Epidermal melanocyte (primary cell): ENCODE measurements at regions not wholly inside any gene's neighbourhood (a gene's known extent, or its start where the extent isn't known, plus 50 kb on each side); places are given as distances from the start of the nearest gene placed in this dataset.
"Not testable (repeated sequence)": the region's sequence is repeated elsewhere in the genome, so short reads cannot be mapped to it uniquely, and the experiment has no call there.

ENCODE experiments used
- DNase-seq: peaks from one replicate; pipeline ENCODE4 v3.0.0; 2011; ENCODE audit warnings: low spot score; ENCODE audit not compliant: insufficient read length

GRCh38 chr9:104980039-104980654 lies 52.2 kb upstream of the ABCA1 start:
- DNase-seq, result no peak

DNA sequence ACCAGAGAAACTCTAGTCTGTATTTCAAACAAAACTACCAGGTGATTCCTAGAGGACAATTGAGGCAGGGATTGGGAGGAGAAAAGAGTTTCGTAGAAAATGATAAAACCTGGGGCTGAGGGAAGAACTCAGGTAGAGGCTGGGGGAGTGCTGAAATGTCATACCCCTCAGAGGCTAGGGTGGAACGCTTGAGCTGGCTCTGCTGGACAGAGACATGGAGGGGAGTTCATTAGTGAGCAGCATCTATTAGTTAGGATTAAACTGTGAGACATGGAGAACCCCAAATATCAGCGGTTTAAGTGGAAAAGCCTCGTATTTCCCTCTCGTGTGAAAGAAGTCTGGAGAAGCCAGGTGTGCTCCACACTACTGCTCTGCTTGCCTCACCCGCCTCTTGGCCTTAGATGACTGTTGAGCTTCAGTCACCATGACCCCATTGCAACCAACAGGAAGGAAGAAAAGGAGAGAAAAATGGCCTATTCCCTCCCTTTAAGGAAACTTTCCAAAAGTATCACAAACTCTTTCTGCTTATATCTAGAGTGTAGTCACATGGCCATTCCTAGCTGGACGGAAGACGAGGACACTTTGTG lies 53.7 kb upstream of the ABCA1 start:
- DNase-seq, result no peak

- no peak for DNase-seq
These were observed 54.6 kb upstream of the ABCA1 start for GRCh38 chr9:104982543-104982942.

DNA sequence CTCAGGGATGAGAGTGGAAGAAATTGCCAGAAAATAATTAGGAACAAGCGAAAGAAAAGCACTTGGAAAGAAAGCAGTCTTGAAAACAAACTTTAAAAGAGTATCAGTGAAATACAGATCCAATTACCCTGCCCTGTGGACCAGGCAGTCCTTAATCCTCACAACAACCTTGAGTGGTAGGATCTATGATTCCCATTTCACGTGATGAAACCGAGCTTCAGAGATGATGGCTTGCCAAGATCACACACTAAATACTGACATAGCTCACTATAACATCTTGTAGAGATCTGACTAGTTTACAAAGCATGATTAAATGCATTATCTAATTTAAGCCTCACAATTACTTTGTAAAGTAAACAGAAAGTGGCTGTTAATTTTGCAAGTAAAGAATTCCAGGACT lies 55.5 kb upstream of the ABCA1 start:
- DNase-seq, result no peak

DNA sequence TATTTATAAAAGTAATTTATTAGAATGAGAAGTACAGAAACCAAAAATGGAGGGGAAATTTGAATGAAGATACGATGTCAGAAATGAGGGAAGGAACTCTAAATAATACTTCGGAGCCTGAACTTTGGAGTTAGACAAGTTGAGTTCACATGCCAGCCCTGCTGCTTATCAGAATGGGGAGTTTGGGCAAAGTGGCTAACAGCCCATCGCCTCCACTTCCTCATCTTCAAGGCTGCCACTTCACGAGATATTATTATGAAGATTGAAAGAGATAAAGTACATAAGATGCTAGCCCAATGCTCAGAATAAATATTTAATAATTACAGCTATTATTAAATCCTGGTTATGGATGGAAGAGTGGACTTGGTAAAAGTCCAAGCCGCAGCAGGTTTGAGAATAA lies 56.2 kb upstream of the ABCA1 start:
- DNase-seq, result no peak

GRCh38 chr9:104984542-104984941 lies 56.6 kb upstream of the ABCA1 start:
- no peak for DNase-seq

DNA sequence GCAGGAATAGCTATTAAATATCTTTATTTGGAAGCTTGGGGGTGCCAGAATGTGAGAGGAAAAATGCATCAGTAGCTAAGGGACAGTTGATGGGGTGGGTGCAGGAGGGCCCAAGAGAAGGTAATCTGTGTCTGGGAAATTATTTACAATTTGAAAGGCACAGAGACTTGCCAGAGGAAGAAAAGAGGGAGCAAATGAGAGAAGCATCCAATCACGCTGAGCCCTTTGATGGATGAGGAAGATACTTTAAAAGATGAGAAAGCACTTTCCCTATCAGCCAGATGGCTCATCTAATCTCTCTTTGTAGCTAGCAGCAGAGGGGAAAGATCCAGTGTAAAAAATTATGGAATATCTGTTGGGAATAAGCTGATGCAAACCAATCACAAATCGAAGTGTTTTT lies 57.0 kb upstream of the ABCA1 start:
- DNase-seq, result no peak

DNA sequence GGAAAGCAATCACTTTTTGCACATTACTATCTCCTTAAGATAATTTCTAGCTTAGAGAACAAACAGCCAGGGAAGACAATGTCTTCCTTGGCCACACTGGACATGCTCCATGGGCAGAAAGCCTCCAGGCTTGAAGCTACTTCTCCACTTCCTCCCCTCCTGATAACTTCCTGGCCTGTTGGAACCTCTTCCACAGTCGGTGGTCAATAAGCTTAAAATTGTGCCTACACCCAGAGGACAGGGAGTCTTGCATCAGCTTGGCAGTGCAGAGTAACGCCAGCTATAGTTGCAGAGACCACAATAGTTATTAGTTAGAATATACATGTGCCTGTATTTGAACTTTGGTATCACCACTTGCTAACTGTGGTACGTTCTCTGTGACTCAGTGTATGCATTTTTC lies 58.1 kb upstream of the ABCA1 start:
- no peak for DNase-seq

GRCh38 chr9:104987743-104988142 lies 59.8 kb upstream of the ABCA1 start:
- no peak for DNase-seq

DNA sequence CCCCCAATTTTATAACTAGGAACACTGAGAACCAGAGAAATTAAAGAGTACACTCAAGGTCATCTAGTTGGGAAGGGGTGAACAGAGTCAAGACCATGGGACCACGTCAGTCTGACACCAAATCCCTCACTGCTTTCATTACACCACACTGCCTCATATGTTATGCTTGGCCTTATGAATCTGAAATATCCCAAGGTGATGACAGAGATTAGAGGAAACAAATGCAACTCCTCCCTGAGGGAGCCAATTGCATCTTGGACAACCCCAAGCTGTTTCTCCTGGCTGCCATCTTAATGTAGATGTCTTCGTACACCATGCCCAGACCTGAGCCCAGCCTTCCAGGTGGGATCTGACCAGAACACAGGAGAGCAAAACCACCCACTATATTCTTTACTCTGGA lies 60.6 kb upstream of the ABCA1 start:
- DNase-seq, result no peak

GRCh38 chr9:104991144-104991953 lies 63.4 kb upstream of the ABCA1 start:
- DNase-seq, result no peak

- no peak for DNase-seq
These were observed 64.7 kb upstream of the ABCA1 start for GRCh38 chr9:104992659-104993058.

- no peak for DNase-seq
These were observed 65.5 kb upstream of the ABCA1 start for GRCh38 chr9:104993291-104993963.

- no peak for DNase-seq
These were observed 69.6 kb upstream of the ABCA1 start for GRCh38 chr9:104997536-104997935.

DNA sequence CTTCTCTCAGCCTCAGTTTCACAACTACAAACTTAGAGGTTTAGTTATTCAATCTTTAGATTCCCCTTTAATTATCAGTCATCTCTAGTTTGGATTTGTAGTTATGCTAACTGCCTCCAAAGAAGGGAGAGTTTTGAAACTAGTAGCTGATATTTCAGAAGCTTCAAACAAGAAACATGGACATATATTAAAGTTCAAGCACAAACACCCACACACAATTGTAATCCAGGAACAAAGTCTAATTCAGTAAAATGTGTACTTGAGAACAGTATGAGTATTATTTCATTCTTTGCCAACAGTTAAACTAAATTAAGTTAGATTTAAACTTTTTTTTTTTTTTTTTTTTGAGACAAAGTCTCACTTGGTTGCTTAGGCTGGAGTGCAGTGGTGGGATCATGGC lies 71.2 kb upstream of the ABCA1 start:
- no peak for DNase-seq

DNA sequence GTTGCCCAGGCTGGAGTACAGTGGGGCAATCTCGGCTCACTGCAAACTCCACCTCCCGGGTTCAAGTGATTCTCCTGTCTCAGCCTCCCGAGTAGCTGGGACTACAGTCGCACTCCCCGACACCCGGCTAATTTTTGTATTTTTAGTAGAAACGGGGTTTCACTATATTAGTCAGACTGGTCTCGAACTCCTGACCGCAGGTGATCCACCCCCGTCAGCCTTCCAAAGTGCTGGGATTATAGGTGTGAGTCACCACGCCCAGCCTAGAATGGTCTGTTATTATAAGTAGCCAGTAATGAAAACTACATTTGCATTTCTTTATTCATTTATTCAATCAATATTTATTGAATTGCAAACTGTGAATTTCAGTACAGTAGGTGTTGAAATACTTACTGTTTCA lies 72.6 kb upstream of the ABCA1 start:
- DNase-seq, result not testable (repeated sequence)

GRCh38 chr9:105004466-105005090 lies 76.6 kb upstream of the ABCA1 start:
- DNase-seq, result no peak

DNA sequence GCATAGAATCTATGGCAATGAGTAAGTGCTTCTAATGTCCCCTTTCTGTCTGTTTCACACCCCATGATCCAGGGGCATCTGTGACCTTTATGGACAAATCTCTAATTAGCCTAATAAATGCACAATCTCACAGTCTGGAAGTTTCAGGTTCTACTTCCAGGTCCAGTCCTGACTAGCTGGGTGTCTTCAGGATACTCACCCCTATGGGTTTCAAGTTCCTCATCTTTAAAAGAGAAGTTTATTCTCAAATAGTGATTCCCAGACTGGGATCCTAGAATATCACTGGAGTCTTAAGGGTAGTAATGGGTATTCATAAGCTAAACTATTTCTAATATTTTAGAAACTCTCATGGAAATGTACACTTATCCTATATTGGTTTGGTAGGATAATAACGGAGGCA lies 77.2 kb upstream of the ABCA1 start:
- DNase-seq, result no peak

DNA sequence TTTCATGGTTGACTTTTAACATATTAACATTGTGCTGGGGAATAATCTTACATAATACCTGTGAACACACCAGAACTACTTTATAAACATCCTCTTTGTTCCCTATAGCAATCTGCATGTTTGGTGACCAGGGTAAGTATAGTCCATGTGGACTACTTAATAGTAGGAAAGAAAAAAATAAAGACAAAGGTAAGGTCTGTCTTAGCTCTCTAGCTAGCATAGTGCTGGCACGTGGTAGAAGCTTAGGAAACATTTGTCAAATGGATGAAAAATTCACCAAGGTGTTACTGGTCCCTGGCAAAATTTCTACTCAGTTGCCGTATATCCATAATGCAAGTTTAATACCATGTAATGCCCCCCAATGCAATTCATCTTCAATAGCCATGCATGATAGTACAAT lies 78.6 kb upstream of the ABCA1 start:
- no peak for DNase-seq

DNA sequence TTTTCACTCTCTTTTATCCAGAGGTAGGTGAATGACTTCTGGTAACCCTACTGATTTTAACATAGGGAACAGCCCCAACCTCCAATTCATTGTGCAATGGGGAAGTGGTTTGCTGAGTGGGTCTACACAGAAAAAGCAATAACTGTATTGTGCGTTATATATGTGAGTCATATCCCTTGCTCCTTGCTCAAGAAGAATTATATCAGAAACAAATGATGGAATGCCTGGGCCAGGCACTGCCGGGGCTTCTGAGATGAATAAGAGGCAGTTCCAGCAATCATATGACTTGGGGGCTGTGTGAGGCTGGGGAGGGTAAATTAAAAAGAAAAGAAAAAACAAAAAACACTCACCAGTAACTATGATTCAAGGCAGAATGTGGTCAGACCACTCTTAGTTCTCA lies 79.2 kb upstream of the ABCA1 start:
- DNase-seq, result no peak

DNA sequence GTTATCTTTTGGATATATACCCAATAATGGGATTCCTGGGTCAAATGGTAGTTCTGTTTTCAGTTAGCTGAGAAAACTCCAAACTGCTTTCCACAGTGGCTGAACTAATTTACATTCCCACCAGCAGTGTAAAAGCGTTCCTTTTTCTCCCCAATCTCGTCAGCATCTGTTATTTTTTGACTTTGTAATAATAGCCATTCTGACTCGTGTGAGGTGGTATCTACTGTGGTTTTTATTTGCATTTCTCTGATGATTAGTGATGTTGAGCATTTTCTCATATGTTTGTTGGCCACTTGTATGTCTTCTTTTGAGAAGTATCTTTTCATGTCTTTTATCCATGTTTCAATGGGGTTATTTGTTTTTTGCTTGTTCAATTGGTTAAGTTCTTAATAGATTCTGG lies 82.1 kb upstream of the ABCA1 start:
- DNase-seq, result not testable (repeated sequence)

DNA sequence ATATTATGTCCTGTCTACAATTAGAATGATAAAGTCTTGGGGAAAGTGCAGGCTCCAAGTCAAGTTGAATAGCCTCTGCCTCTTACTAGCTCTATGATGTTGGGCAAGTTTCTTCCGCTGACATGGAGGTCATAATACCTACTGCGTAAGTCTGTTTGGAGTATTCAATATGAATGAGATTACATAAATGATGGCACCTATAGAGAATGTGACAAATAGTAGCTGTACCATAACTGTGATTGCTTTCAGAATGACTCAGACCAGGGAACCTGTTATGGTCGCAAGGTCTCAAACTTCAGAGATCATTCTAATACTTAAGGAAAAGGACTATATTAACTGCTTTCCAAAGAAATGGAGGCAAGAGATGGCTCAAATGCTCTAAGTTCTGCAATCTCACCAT lies 94.0 kb upstream of the ABCA1 start:
- DNase-seq, result no peak
